ENCODE measurements at regions not wholly inside any gene's neighbourhood (a gene's known extent, or its start where the extent isn't known, plus 50 kb on each side); places are given as distances from the start of the nearest gene placed in this dataset.
"Not testable (repeated sequence)": the region's sequence is repeated elsewhere in the genome, so short reads cannot be mapped to it uniquely, and the experiment has no call there.

DNA sequence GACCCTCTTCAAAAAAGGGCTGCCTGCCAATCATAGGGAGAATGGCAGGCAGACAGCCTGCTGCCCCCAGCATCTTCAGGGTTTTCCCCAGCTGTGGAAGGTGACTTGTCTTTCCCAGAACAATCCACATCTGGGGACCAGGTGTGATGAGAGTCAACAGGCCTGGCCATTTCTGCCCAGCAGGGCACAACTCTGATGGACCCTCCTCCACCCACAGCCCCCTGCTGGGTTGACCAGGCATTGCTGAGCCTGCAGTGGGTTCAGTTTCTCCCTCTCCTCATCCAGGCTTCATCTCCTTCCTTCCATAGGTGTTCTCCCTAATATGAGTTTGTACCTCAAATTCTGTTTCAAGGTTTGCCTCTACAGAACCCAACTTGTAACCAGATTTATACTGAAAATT lies 111.0 kb downstream of the MINAR1 start:
- no peaks in the 10 kb centered on the region for H3K27me3 Mint-ChIP-seq
- POLR2A ChIA-PET, result no interaction called here
- CTCF ChIA-PET, result no interaction called here

DNA sequence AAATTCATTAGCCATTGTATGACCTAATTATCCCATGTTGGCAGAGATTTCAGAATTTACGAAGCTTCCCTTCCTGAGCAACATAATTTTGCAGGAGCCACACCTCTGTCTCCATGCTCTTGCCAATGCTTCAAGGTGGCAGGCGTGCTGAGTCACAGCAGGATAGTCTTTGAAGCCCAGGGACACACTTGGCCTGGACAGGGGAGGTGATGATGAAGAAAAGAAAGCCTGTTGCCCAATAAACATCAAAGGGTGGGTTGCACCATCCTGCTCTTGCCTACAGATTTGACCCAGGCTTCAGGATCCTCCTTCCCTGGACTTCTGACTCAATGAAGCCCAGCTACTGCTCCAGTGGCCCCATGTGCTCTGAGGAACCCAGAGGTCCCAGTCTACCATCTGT lies 117.1 kb downstream of the MINAR1 start:
- intact Hi-C loops (cut with micrococcal nuclease), result no loop called here
- H3K27me3 Mint-ChIP-seq, result peaks cover 8% of the 10 kb centered on the region
- ChIA-PET POLR2A (no interaction called here), CTCF (no interaction called here)
- H3K9me3 Mint-ChIP-seq, result no peaks in the 10 kb centered on the region
- no peaks in the 10 kb centered on the region for H3K36me3 Mint-ChIP-seq
- H3K27ac Mint-ChIP-seq, result no peak overlapping the region
- no peak overlapping the region for H3K4me3 Mint-ChIP-seq
- no peak for DNase-seq
- no peaks in the 10 kb centered on the region for H3K4me1 Mint-ChIP-seq (ENCODE audit: low read depth)

More for the DNA sequence above, 111.0 kb downstream of the MINAR1 start:
- H3K4me1 Mint-ChIP-seq (ENCODE audit: low read depth), result no peaks in the 10 kb centered on the region
- DNase-seq, result no peak
- H3K9me3 Mint-ChIP-seq, result no peaks in the 10 kb centered on the region
- no peak overlapping the region for H3K27ac Mint-ChIP-seq
- no peak overlapping the region for H3K4me3 Mint-ChIP-seq
- no peaks in the 10 kb centered on the region for H3K36me3 Mint-ChIP-seq
- intact Hi-C loops (cut with micrococcal nuclease), result no loop called here

DNA sequence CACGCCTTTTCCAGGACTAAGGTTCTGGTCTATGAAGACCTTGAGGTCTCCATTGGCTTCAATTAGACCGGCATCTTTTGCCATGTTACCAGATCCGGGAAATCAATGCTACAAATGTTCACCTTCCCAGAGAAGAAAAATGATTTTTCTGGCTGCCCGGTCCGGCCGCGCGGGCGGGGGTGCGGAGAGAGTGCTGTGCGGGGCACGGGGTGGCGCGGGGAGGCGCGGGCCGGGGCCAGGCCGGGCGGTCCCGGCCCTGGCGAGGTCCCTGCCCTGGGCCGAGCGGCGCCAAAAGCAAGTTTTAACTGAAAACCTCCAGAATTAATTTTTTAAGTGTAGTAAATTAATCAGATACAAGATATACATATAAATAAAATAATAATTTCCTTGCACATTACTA lies 128.2 kb downstream of the MINAR1 start:
- H3K36me3 Mint-ChIP-seq, result no peaks in the 10 kb centered on the region
- H3K9me3 Mint-ChIP-seq, result peaks cover 4% of the 10 kb centered on the region
- H3K4me3 Mint-ChIP-seq, result no peak overlapping the region
- H3K27me3 Mint-ChIP-seq, result peaks cover 17% of the 10 kb centered on the region
- no peaks in the 10 kb centered on the region for H3K4me1 Mint-ChIP-seq (ENCODE audit: low read depth)
- intact Hi-C loops (cut with micrococcal nuclease), result no loop called here
- ChIA-PET POLR2A (no interaction called here), CTCF (no interaction called here)
- no peak for DNase-seq
- no peak overlapping the region for H3K27ac Mint-ChIP-seq

- intact Hi-C loops (cut with micrococcal nuclease), result no loop called here
- Mint-ChIP-seq H3K9me3 (peaks cover 4% of the 10 kb centered on the region), H3K27me3 (peaks cover 17% of the 10 kb centered on the region), H3K4me3 (no peak overlapping the region), H3K36me3 (no peaks in the 10 kb centered on the region), H3K27ac (no peak overlapping the region), H3K4me1 (ENCODE audit: low read depth) (no peaks in the 10 kb centered on the region)
- DNase-seq, result no peak
- POLR2A ChIA-PET, result no interaction called here
- CTCF ChIA-PET, result no interaction called here
Measured at GRCh38 chr15:79561982-79562381, 129.8 kb downstream of the MINAR1 start.

GRCh38 chr15:79562403-79562815 lies 130.3 kb downstream of the MINAR1 start:
- CTCF ChIA-PET, result no interaction called here
- Mint-ChIP-seq H3K4me1 (ENCODE audit: low read depth) (no peaks in the 10 kb centered on the region), H3K27ac (no peak overlapping the region), H3K9me3 (peaks cover 4% of the 10 kb centered on the region), H3K36me3 (no peaks in the 10 kb centered on the region), H3K4me3 (no peak overlapping the region), H3K27me3 (peaks cover 17% of the 10 kb centered on the region)
- POLR2A ChIA-PET, result no interaction called here
- no peak for DNase-seq
- intact Hi-C loops (cut with micrococcal nuclease), result no loop called here

GRCh38 chr15:79562899-79563298 lies 130.8 kb downstream of the MINAR1 start:
- Mint-ChIP-seq H3K4me1 (ENCODE audit: low read depth) (no peaks in the 10 kb centered on the region), H3K27me3 (peaks cover 17% of the 10 kb centered on the region), H3K36me3 (no peaks in the 10 kb centered on the region), H3K9me3 (peaks cover 6% of the 10 kb centered on the region), H3K27ac (no peak overlapping the region), H3K4me3 (no peak overlapping the region)
- intact Hi-C loops (cut with micrococcal nuclease), result no loop called here
- CTCF ChIA-PET, result no interaction called here
- POLR2A ChIA-PET, result no interaction called here
- no peak for DNase-seq

DNA sequence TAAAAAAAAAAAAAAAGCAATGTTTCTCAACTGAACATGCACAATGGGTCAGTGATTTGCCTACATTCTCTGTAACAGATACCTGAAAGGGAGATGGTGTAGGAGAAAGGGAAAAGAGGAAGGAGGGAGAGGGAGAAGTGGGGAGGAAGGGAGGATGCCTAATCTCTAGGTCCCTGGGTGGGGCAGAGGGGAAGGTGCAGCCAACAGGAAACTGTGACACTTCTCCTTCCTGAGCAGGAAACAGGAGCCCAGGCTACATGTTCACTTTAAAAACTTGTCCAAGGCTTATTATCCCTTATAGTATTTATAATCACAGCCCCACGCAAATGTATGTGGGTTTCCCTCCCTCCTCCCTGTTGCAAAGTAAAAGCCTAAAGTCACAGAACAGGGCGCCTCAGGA lies 137.9 kb downstream of the MINAR1 start:
- H3K36me3 Mint-ChIP-seq, result no peaks in the 10 kb centered on the region
- H3K9me3 Mint-ChIP-seq, result peaks cover 3% of the 10 kb centered on the region
- CTCF ChIA-PET, result no interaction called here
- POLR2A ChIA-PET, result no interaction called here
- no peaks in the 10 kb centered on the region for H3K27me3 Mint-ChIP-seq
- no peak overlapping the region for H3K27ac Mint-ChIP-seq
- intact Hi-C loops (cut with micrococcal nuclease), result no loop called here
- H3K4me3 Mint-ChIP-seq, result no peak overlapping the region
- no peak for DNase-seq
- no peaks in the 10 kb centered on the region for H3K4me1 Mint-ChIP-seq (ENCODE audit: low read depth)

- POLR2A ChIA-PET, result no interaction called here
- Mint-ChIP-seq H3K27me3 (peaks cover 2% of the 10 kb centered on the region), H3K9me3 (no peaks in the 10 kb centered on the region), H3K36me3 (no peaks in the 10 kb centered on the region), H3K4me1 (ENCODE audit: low read depth) (no peaks in the 10 kb centered on the region), H3K4me3 (no peak overlapping the region), H3K27ac (no peak overlapping the region)
- DNase-seq, result no peak
- intact Hi-C loops (cut with micrococcal nuclease), result no loop called here
- CTCF ChIA-PET, result interaction anchor here (1.1 kb wide), 1 partner anchor 24 kb away, joined by 3 read pairs; no protein-coding TSS in a partner anchor
Measured at GRCh38 chr15:79572691-79573404, 140.7 kb downstream of the MINAR1 start.

DNA sequence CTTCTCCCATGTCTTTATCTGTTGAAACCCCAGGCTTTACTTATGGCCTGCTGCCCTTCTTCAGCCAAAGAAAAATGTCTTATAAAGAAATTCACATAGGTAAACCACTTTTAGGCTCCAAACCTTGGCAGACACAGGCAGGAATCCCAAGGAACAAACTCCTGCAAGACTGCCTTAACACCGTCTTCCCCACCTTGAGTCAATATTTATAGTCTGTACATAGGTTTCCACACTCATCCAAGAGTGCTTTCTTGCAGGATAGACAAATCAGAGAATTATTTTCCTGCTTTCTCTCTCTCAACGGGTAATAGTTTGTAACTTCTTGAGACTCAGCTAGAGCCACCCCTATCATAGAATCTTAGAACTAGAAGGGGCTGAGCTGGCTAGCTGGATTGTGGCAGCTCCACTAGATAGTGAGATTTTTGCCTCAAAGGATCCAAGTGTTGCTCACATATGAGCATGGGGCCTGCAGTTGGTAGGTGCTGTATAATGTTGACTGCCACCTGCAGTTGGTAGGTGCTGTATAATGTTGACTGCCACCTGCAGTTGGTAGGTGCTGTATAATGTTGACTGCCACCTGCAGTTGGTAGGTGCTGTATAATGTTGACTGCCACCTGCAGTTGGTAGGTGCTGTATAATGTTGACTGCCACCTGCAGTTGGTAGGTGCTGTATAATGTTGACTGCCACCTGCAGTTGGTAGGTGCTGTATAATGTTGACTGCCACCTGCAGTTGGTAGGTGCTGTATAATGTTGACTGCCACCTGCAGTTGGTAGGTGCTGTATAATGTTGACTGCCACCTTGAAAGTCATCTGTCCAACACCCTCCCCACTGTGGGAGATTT lies 142.5 kb downstream of the MINAR1 start:
- CTCF ChIA-PET; H3K4me3 Mint-ChIP-seq; H3K4me1 Mint-ChIP-seq (ENCODE audit: low read depth); intact Hi-C loops (cut with micrococcal nuclease); H3K27me3 Mint-ChIP-seq; H3K36me3 Mint-ChIP-seq; H3K27ac Mint-ChIP-seq; DNase-seq; POLR2A ChIA-PET; H3K9me3 Mint-ChIP-seq: not testable (repeated sequence)

DNA sequence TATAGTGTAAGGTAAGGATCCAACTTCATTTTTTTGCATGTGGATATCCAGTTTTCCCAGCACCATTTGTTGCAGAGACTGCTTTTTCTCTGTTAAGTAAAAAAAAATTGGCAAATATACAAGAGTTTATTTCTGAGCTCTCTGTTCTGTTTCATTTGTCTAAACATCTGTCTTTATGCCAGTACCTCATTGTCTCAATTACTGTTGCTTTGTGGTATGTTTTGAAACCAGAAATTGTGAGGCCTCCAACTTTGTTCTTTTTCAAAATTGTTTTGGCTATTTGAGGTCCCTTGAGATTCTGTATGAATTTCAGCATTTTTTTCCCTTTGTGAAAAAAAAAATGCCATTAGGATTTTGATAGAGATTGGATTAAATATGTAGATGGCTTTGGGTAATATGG lies 150.5 kb downstream of the MINAR1 start:
- CTCF ChIA-PET, result no interaction called here
- Mint-ChIP-seq H3K27ac (no peak overlapping the region), H3K9me3 (no peaks in the 10 kb centered on the region), H3K36me3 (no peaks in the 10 kb centered on the region), H3K4me1 (ENCODE audit: low read depth) (no peaks in the 10 kb centered on the region), H3K4me3 (no peak overlapping the region), H3K27me3 (peaks cover 10% of the 10 kb centered on the region)
- intact Hi-C loops (cut with micrococcal nuclease), result no loop called here
- POLR2A ChIA-PET, result no interaction called here
- no peak for DNase-seq

DNA sequence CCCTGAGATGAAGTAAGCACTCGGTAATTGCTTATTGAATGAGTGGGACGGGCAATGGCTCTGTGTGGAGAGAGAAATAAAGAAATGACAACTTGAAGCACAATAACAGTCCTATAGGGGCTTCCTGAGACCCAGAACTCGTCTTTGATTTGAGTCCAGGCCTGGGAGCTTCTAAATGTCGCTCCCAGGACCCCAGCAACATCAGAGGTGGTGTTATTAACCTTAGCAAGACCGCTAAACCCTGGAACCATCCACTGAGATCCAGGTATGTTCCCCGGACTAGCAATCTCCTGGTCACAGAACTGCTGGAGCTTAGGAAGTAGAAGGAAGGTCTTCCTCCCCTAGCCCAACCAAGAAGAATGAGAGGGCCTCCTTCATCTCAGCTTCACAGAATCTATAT lies 160.0 kb downstream of the MINAR1 start:
- Mint-ChIP-seq H3K27me3 (peaks cover 7% of the 10 kb centered on the region), H3K36me3 (no peaks in the 10 kb centered on the region), H3K4me3 (no peak overlapping the region), H3K9me3 (no peaks in the 10 kb centered on the region), H3K4me1 (ENCODE audit: low read depth) (no peaks in the 10 kb centered on the region), H3K27ac (no peak overlapping the region)
- CTCF ChIA-PET, result interaction anchor here (0.6 to 10.5 kb wide), 3 partner anchors 8 to 330 kb away, joined by 3 to 157 read pairs (median 4); no protein-coding TSS in a partner anchor
- POLR2A ChIA-PET, result no interaction called here
- intact Hi-C loops (cut with micrococcal nuclease), result no loop called here
- no peak for DNase-seq

DNA sequence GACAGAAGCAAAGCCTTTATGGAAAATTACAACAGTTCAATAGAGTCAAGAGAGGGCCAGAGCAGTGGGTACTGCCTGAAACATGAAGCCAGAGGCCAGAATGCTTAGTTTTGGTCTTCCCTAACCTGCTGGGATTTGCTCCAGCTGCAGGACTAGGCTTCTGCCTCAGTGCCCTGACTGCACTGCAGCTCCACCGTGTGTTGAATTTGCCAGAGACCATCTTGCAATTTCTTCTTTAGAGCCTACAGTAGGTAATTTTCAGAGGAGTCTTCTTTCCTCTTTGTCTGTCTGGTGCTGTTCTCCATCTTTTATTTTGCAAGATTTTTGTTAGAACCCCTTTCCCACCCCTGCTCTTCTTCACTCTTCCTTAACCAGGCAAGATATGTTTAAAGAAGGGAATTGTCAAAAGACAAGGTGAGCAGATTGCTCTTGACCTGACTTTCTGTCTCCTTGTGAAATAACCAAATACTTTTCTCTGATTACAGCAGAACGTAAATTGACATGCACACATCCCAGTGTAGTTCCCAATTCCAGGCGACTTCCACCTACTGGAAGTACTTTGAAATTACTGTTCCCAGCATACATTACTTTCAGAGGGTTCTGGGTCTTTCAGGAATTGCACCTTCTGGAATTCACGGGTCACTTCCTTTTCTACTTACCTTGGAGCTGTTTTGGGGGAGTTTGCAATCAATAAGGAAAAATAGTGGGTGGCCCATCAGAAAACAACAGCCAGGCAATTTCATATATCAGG lies 161.2 kb downstream of the MINAR1 start:
- no peak for DNase-seq

More for the DNA sequence above, 161.2 kb downstream of the MINAR1 start:
- H3K27ac Mint-ChIP-seq, result no peak overlapping the region
- no peaks in the 10 kb centered on the region for H3K4me1 Mint-ChIP-seq (ENCODE audit: low read depth)
- CTCF ChIA-PET, result interaction anchor here (1.2 to 10.5 kb wide), 2 partner anchors 10 to 211 kb away, joined by 4 to 157 read pairs; no protein-coding TSS in a partner anchor
- POLR2A ChIA-PET, result interaction anchor here (0.6 kb wide), 1 partner anchor 73 kb away, joined by 3 read pairs; no protein-coding TSS in a partner anchor
- peaks cover 10% of the 10 kb centered on the region for H3K27me3 Mint-ChIP-seq
- no peaks in the 10 kb centered on the region for H3K36me3 Mint-ChIP-seq
- H3K4me3 Mint-ChIP-seq, result no peak overlapping the region
- intact Hi-C loops (cut with micrococcal nuclease), result no loop called here
- no peaks in the 10 kb centered on the region for H3K9me3 Mint-ChIP-seq
